ENCODE measurements at regions not wholly inside any gene's neighbourhood (a gene's known extent, or its start where the extent isn't known, plus 50 kb on each side); places are given as distances from the start of the nearest gene placed in this dataset.

DNA sequence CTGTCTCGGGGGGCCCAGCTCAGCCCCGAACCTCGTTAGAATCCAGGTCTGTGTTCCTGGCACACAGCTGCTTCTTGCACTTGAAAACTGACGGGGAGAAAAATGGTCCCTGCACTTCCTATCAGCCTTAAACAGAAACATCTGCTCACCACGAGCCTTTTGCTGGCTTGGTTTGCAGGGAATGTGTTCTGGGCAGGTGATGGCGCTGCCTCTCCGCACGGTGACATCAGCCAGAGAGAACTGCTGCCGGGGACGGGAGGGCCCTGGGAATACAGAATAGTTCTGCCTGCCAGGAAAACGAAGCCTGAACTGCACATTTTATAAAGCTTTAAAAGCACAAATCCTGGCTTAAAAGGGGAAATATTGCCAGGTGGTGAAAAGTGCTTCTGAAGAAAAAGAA lies 622.5 kb downstream of the TYW1 start:
- H3K4me1 Mint-ChIP-seq: peaks cover 3% of the 10 kb centered on the region
- no peak for DNase-seq (ENCODE audit: low read depth, low spot score)
- no peak overlapping the region for H3K4me3 Mint-ChIP-seq
- TF ChIP-seq, protein P1, sequence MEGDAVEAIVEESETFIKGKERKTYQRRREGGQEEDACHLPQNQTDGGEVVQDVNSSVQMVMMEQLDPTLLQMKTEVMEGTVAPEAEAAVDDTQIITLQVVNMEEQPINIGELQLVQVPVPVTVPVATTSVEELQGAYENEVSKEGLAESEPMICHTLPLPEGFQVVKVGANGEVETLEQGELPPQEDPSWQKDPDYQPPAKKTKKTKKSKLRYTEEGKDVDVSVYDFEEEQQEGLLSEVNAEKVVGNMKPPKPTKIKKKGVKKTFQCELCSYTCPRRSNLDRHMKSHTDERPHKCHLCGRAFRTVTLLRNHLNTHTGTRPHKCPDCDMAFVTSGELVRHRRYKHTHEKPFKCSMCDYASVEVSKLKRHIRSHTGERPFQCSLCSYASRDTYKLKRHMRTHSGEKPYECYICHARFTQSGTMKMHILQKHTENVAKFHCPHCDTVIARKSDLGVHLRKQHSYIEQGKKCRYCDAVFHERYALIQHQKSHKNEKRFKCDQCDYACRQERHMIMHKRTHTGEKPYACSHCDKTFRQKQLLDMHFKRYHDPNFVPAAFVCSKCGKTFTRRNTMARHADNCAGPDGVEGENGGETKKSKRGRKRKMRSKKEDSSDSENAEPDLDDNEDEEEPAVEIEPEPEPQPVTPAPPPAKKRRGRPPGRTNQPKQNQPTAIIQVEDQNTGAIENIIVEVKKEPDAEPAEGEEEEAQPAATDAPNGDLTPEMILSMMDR (conservative IDR thresholded peaks at IDR 0.05): no peak
- no peaks in the 10 kb centered on the region for H3K36me3 Mint-ChIP-seq (ENCODE audit: low read depth)
- no peaks in the 10 kb centered on the region for H3K9me3 Mint-ChIP-seq
- H3K27me3 Mint-ChIP-seq (ENCODE audit: low read depth): peaks cover 33% of the 10 kb centered on the region
- H3K27ac Mint-ChIP-seq (ENCODE audit: unreplicated experiment): no peak overlapping the region

DNA sequence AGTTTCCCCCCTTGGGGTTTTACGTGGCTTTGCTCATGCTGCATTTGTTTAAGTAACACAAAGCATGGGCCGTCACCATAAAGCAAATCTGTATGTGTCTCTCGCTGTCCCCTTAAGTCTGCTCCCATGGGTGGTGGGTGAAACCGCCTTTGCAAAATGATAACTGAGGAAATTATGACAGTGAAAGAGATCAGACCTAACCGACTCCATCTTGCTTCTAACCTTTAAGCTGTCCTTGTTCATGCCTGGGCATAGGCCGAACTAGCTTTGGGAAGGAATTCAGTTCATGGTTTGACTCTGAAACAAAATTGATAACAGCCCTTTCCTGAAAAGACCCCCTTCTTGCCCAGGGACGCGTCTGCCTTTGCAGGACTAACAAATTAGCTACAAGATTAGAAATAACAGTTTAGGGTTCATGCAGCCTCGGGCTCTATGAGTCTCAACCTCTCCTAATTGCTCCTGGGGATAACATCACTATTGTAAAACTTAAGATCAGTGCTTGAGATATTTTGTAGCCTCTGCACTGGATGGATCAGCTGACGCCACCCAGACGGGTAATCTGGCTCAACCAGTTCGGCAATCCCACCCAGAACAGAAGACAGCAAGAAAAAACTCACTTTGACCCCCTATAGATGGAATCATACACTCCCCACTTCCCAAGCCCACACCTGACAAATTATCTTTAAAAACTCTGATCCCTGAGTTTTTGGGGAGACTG lies 623.7 kb downstream of the TYW1 start:
- Mint-ChIP-seq H3K36me3 (ENCODE audit: low read depth) (no peaks in the 10 kb centered on the region), H3K27ac (ENCODE audit: unreplicated experiment) (no peak overlapping the region), H3K27me3 (ENCODE audit: low read depth) (peaks cover 38% of the 10 kb centered on the region), H3K4me3 (no peak overlapping the region), H3K4me1 (peaks cover 5% of the 10 kb centered on the region), H3K9me3 (no peaks in the 10 kb centered on the region)
- TF ChIP-seq, protein P1 (conservative IDR thresholded peaks at IDR 0.05): no peak
- no peak for DNase-seq (ENCODE audit: low read depth, low spot score)

DNA sequence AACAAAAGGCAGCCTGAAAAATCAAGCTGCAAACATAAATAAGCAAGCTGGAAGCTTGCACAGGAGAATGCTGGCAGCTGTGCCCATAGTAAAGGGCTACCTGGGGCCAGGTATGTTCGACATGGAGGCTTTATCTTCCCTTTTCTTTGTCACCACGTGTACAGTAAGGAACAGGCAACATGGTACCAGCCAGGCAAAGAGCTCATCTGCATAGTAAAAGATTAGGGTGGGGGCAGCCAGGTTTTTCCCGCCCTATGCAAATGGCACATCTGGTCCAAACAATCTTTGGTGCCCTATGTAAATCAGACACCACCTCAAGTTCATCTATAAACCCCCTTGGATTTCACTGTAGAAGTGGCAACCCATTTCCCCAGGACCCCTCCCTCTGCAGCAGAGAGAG lies 625.1 kb downstream of the TYW1 start:
- Mint-ChIP-seq H3K27me3 (ENCODE audit: low read depth) (peaks cover 36% of the 10 kb centered on the region), H3K9me3 (no peaks in the 10 kb centered on the region), H3K4me1 (peaks cover 11% of the 10 kb centered on the region), H3K4me3 (no peak overlapping the region), H3K36me3 (ENCODE audit: low read depth) (no peaks in the 10 kb centered on the region), H3K27ac (ENCODE audit: unreplicated experiment) (no peak overlapping the region)
- TF ChIP-seq, protein P1 (conservative IDR thresholded peaks at IDR 0.05): no peak
- no peak for DNase-seq (ENCODE audit: low read depth, low spot score)

DNA sequence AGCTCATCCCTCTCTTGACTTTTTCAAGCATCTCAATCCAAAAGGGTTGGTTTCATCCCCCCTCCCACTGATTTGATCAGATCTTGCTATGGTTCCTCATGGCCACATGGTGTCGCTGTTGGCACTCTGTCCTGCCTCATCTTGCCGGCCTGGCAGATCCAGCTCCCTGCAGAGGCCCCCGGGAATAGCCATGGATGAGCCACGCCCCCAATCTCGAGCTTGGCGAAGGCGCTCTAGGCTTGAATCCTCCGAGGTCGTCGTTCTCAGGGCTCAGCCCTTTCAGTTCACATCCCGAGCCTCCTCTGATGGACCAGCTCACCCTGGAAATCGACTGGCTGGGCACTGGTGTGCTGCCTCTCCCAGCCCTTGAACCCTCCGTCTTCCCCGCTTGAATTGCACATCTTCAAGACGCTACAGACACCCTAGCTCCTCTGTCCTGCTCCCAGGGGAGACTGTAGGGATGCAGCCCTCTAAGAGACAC lies 628.7 kb downstream of the TYW1 start:
- TF ChIP-seq, protein P1 (conservative IDR thresholded peaks at IDR 0.05): peak; percentile 95
- Mint-ChIP-seq H3K4me1 (peaks cover 8% of the 10 kb centered on the region), H3K27ac (ENCODE audit: unreplicated experiment) (no peak overlapping the region), H3K27me3 (ENCODE audit: low read depth) (peaks cover 35% of the 10 kb centered on the region), H3K4me3 (peak overlapping the region; percentile 5), H3K36me3 (ENCODE audit: low read depth) (no peaks in the 10 kb centered on the region), H3K9me3 (no peaks in the 10 kb centered on the region)
- DNase-seq (ENCODE audit: low read depth, low spot score): peak; percentile 90

DNA sequence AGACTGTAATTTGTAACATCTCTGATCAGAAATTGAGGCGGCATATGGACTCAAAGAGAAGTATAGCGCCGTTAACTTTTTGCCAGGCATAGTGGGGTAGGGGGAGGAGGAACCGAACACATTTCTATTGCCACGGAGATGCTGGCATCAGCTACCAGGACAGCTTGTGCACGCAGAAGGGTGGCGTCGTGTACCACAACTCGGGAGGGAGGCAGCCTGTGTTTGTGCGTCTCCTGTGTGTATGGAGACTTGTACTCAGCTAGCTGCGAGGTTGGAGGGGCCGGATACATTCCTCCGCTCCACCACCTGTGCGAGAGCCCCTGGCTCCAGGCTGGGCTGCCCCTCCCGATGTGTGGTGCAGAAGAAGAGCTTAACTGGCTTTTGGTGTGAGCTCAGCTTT lies 634.8 kb downstream of the TYW1 start:
- Mint-ChIP-seq H3K27me3 (ENCODE audit: low read depth) (peaks cover 14% of the 10 kb centered on the region), H3K4me1 (peaks cover 10% of the 10 kb centered on the region), H3K4me3 (no peak overlapping the region), H3K27ac (ENCODE audit: unreplicated experiment) (no peak overlapping the region), H3K9me3 (no peaks in the 10 kb centered on the region), H3K36me3 (ENCODE audit: low read depth) (no peaks in the 10 kb centered on the region)
- TF ChIP-seq, protein P1 (conservative IDR thresholded peaks at IDR 0.05): no peak
- DNase-seq (ENCODE audit: low read depth, low spot score): no peak
